GM23248 (cell line): ENCODE measurements at regions not wholly inside any gene's neighbourhood (a gene's known extent, or its start where the extent isn't known, plus 50 kb on each side); places are given as distances from the start of the nearest gene placed in this dataset.

Experiments
- EZH2 ChIP-seq: fragments of 200-600 bp; sonication (generic); IDR thresholded peaks from 2 replicates; pipeline ENCODE4 v1.6.1; 2018; ENCODE audit warnings: antibody characterized with exemption, mild to moderate bottlenecking; ENCODE audit not compliant: insufficient read depth, poor library complexity, severe bottlenecking
- EZH2phosphoT487 ChIP-seq: fragments of 200-600 bp; sonication (generic); IDR thresholded peaks from 2 replicates; pipeline ENCODE4 v1.6.1; 2018; ENCODE audit warnings: antibody characterized with exemption, moderate library complexity, mild to moderate bottlenecking, low read depth; ENCODE audit not compliant: insufficient read depth

DNA sequence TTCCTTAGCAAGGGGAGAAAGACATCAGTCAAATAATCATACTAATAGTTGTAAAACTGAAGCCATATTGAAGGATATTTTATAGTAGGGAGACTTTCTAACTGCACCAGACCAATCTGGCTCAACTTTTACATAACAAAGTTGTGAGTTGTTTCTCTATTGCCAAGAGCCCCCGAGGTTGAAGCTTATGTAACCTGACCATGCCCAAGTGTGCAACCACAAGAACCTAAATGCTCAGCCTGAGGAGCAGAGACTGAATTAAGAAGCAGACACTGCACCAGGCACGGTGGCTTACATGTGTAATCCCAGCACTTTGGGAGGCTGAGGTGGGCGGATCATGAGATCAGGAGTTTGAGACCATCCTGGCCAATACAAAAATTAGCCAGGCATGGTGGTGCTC, 77.3 kb upstream of the ARMC3 start:
- TF ChIP-seq EZH2phosphoT487 (no peak), EZH2 (no peak)
